GM23338 (cell line): ENCODE measurements at regions not wholly inside any gene's neighbourhood (a gene's known extent, or its start where the extent isn't known, plus 50 kb on each side); places are given as distances from the start of the nearest gene placed in this dataset.

Experiments used
- ATAC-seq: fragments of 200-7000 bp; cut with Tn5 transposase; 3 replicates; pipeline ENCODE4 v1.9.1; 2020
- DNase-seq: peaks from one replicate; pipeline ENCODE4 v3.0.0-alpha.2; 2015; ENCODE audit warnings: low spot score
- H2AFZ ChIP-seq: fragments of 200-600 bp; sonication (generic); 2 replicates; pipeline ENCODE4 v1.8.0; 2016; ENCODE audit warnings: antibody characterized with exemption, mild to moderate bottlenecking, moderate library complexity
- H3F3A ChIP-seq: fragments of 200-600 bp; sonication (generic); replicated peaks from 2 replicates; pipeline ENCODE4 v1.8.0; 2017; ENCODE audit warnings: antibody characterized with exemption, mixed run types, low read depth
- H3K27ac ChIP-seq: fragments of 200-600 bp; sonication (generic); 2 replicates; pipeline ENCODE4 v1.6.1; 2016; ENCODE audit warnings: low read depth
- H3K27me3 ChIP-seq: fragments of 200-600 bp; sonication (generic); 2 replicates; pipeline ENCODE4 v1.8.0; 2016; ENCODE audit warnings: mild to moderate bottlenecking, mixed run types, moderate library complexity; ENCODE audit not compliant: insufficient read depth
- H3K36me3 ChIP-seq: fragments of 200-600 bp; sonication (generic); 2 replicates; pipeline ENCODE4 v1.8.0; 2016; ENCODE audit warnings: mild to moderate bottlenecking; ENCODE audit not compliant: insufficient read depth
- H3K4me1 ChIP-seq: fragments of 200-600 bp; sonication (generic); 2 replicates; pipeline ENCODE4 v1.8.0; 2016; ENCODE audit warnings: mild to moderate bottlenecking, moderate library complexity; ENCODE audit not compliant: insufficient read depth
- H3K4me2 ChIP-seq: fragments of 200-600 bp; sonication (generic); 2 replicates; pipeline ENCODE4 v1.7.1; 2017; ENCODE audit warnings: mixed run types
- H3K4me3 ChIP-seq: fragments of 200-600 bp; sonication (generic); 2 replicates; pipeline ENCODE4 v1.6.1; 2016; ENCODE audit warnings: mixed run types
- H3K79me2 ChIP-seq: fragments of 200-600 bp; sonication (generic); replicated peaks from 2 replicates; pipeline ENCODE4 v1.8.0; 2017; ENCODE audit warnings: mild to moderate bottlenecking; ENCODE audit not compliant: insufficient read depth
- H3K9me2 ChIP-seq: fragments of 200-600 bp; sonication (generic); 2 replicates; pipeline ENCODE4 v1.8.0; 2017; ENCODE audit not compliant: insufficient read depth
- H4K20me1 ChIP-seq: fragments of 200-600 bp; sonication (generic); replicated peaks from 2 replicates; pipeline ENCODE4 v1.8.0; 2017; ENCODE audit warnings: mild to moderate bottlenecking; ENCODE audit not compliant: insufficient read depth
- H3K27ac Mint-ChIP-seq: 2 replicates; pipeline ENCODE4 v1.8.0; 2020; ENCODE audit warnings: inconsistent platforms, mild to moderate bottlenecking, moderate library complexity, mixed read lengths
- H3K27me3 Mint-ChIP-seq: 3 replicates; pipeline ENCODE4 v1.8.0; 2022; ENCODE audit warnings: low read depth, mild to moderate bottlenecking, moderate library complexity, mixed read lengths, inconsistent platforms; ENCODE audit not compliant: insufficient read depth, poor library complexity
- H3K36me3 Mint-ChIP-seq: 3 replicates; pipeline ENCODE4 v1.8.0; 2021; ENCODE audit warnings: low read depth, mild to moderate bottlenecking, inconsistent platforms, moderate library complexity, mixed read lengths
- H3K4me1 Mint-ChIP-seq: 3 replicates; pipeline ENCODE4 v1.8.0; 2020; ENCODE audit warnings: mild to moderate bottlenecking, inconsistent platforms, mixed read lengths
- H3K4me3 Mint-ChIP-seq: 3 replicates; pipeline ENCODE4 v1.8.0; 2021; ENCODE audit warnings: moderate library complexity, mild to moderate bottlenecking, inconsistent platforms, mixed read lengths
- H3K9me3 Mint-ChIP-seq: 3 replicates; pipeline ENCODE4 v1.8.0; 2020; ENCODE audit warnings: moderate library complexity, mild to moderate bottlenecking, inconsistent platforms, mixed read lengths
- CREB1 ChIP-seq: fragments of 250-450 bp; sonication (Bioruptor Pico); IDR thresholded peaks from 2 replicates; pipeline ENCODE4 v1.5.0; 2020; ENCODE audit warnings: low read depth, mild to moderate bottlenecking, moderate library complexity
- EZH2 ChIP-seq: fragments of 200-600 bp; sonication (generic); IDR thresholded peaks from one replicate; pipeline ENCODE4 v1.8.0; 2017; ENCODE audit warnings: antibody characterized with exemption, mild to moderate bottlenecking, low read depth; ENCODE audit not compliant: unreplicated experiment
- EZH2phosphoT487 ChIP-seq: fragments of 200-600 bp; sonication (generic); IDR thresholded peaks from one replicate; pipeline ENCODE4 v1.8.1; 2018; ENCODE audit warnings: antibody characterized with exemption; ENCODE audit not compliant: unreplicated experiment
- JUNB ChIP-seq: IDR thresholded peaks from one replicate; pipeline ENCODE4 v1.6.1; 2016; ENCODE audit warnings: antibody characterized with exemption; ENCODE audit not compliant: unreplicated experiment
- POLR2AphosphoS5 ChIP-seq: IDR thresholded peaks from 2 replicates; pipeline ENCODE4 v1.6.1; 2016; ENCODE audit warnings: antibody characterized with exemption, low read depth
- STAT1 ChIP-seq: IDR thresholded peaks from one replicate; pipeline ENCODE4 v1.6.1; 2016; ENCODE audit warnings: antibody characterized with exemption; ENCODE audit not compliant: unreplicated experiment

DNA sequence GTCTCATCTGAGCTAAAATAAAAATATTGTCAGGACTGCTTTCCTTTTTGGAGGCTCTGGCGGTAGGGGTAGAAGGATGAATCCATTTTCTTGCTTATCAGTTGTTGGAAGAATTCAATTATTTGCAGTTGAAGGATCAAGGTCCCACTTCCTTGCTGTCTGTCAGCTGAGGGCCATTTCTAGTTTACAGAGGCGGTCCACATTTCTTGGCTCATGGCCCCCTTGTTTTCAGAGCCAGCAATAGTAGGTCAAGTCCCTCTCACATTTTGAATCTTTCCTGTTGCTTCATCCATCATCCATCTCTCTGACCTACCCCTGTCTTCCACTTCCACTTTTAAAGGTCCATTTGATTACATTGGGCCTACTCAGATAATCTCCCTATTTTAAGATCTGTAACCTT, 1099.3 kb upstream of the DIAPH2 start:
- no peaks in the 10 kb centered on the region for H3K27me3 ChIP-seq
- H2AFZ ChIP-seq, result no peak overlapping the region
- ATAC-seq (no peak), DNase-seq (no peak)
- H3K9me2 ChIP-seq, result no peaks in the 10 kb centered on the region
- Mint-ChIP-seq H3K9me3 (no peaks in the 10 kb centered on the region), H3K36me3 (no peaks in the 10 kb centered on the region), H3K27me3 (no peaks in the 10 kb centered on the region), H3K27ac (no peak overlapping the region), H3K4me3 (no peak overlapping the region), H3K4me1 (peaks cover 4% of the 10 kb centered on the region; the same call in 2 of the 3 replicates)
- H3K36me3 ChIP-seq, result no peaks in the 10 kb centered on the region
- no peaks in the 10 kb centered on the region for H3K79me2 ChIP-seq
- no peak overlapping the region for H3K4me3 ChIP-seq
- no peak overlapping the region for H3K27ac ChIP-seq
- TF ChIP-seq EZH2, result no peak
- TF ChIP-seq JUNB, result no peak
- no peaks in the 10 kb centered on the region for H4K20me1 ChIP-seq
- H3F3A ChIP-seq, result no peaks in the 10 kb centered on the region
- no peaks in the 10 kb centered on the region for H3K4me1 ChIP-seq
- H3K4me2 ChIP-seq, result no peak overlapping the region

DNA sequence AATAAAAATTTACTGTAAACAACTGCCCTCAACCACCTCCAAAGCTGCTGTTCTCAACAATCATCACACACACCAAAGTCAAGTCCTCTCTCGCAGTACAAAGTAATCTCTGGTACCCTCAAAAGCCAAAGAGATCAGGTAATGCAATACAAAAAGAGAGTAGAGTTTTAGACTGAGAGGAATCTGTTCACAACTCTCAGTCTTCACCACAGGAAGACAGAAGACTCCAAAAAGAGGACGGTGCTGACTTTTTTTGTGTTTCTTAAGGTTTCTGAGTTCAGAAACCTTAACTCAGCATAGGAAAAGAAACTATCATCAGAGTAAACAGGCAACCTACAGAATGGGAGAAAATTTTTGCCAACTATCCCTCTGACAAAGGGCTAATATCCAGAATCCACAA, 1072.3 kb upstream of the DIAPH2 start:
- Mint-ChIP-seq H3K27ac (no peak overlapping the region), H3K4me3 (no peak overlapping the region), H3K4me1 (no peaks in the 10 kb centered on the region), H3K9me3 (peaks cover 2% of the 10 kb centered on the region; the same call in 1 of the 3 replicates), H3K36me3 (peaks cover 3% of the 10 kb centered on the region; the same call in 1 of the 3 replicates), H3K27me3 (peaks cover 3% of the 10 kb centered on the region)
- H3K4me2 ChIP-seq, result no peak overlapping the region
- ATAC-seq, result no peak
- no peaks in the 10 kb centered on the region for H3K79me2 ChIP-seq
- no peaks in the 10 kb centered on the region for H3F3A ChIP-seq
- no peak for DNase-seq
- H3K36me3 ChIP-seq, result no peaks in the 10 kb centered on the region
- H3K27ac ChIP-seq, result no peak overlapping the region
- no peak overlapping the region for H3K4me3 ChIP-seq
- H3K9me2 ChIP-seq, result no peaks in the 10 kb centered on the region
- H3K4me1 ChIP-seq, result no peaks in the 10 kb centered on the region
- H3K27me3 ChIP-seq, result no peaks in the 10 kb centered on the region
- H4K20me1 ChIP-seq, result no peaks in the 10 kb centered on the region
- no peak for TF ChIP-seq STAT1
- no peak for TF ChIP-seq EZH2phosphoT487
- no peak for TF ChIP-seq POLR2AphosphoS5
- H2AFZ ChIP-seq, result no peak overlapping the region

GRCh38 chrX:95622200-95622599, 1062.4 kb upstream of the DIAPH2 start:
- H4K20me1 ChIP-seq, result no peaks in the 10 kb centered on the region

DNA sequence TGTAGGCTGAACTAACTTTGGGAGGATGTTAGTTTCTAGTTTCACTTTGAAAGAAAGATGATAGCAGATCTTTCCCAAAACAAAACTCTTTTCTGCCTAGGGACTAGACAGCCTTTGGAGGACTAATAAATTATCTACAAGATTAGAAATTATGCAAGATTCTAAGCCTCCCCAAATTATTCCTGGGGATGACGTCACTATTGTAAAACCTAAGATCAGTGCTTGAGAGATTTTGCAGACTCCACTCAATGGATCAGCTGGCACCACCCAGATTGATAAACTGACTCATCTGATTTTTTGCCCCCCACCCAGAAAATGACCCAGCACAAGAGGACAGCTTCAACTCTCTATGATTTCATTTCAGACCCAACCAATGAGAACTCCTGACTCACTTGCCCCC, 1057.9 kb upstream of the DIAPH2 start:
- DNase-seq (no peak), ATAC-seq (no peak)
- Histone ChIP-seq H3K4me2 (no peak overlapping the region), H3K27ac (no peak overlapping the region), H2AFZ (no peak overlapping the region), H3K9me2 (no peaks in the 10 kb centered on the region), H3K4me3 (no peak overlapping the region), H3K79me2 (no peaks in the 10 kb centered on the region), H3K27me3 (no peaks in the 10 kb centered on the region), H3K36me3 (no peaks in the 10 kb centered on the region), H3K4me1 (no peaks in the 10 kb centered on the region), H4K20me1 (no peaks in the 10 kb centered on the region), H3F3A (no peaks in the 10 kb centered on the region)
- no peak for TF ChIP-seq CREB1 (CRISPR knock-in tag)
- Mint-ChIP-seq H3K9me3 (peaks cover 29% of the 10 kb centered on the region; the same call in 2 of the 3 replicates), H3K4me1 (no peaks in the 10 kb centered on the region), H3K36me3 (peaks cover 6% of the 10 kb centered on the region; the same call in 2 of the 3 replicates), H3K27me3 (no peaks in the 10 kb centered on the region), H3K27ac (no peak overlapping the region), H3K4me3 (no peak overlapping the region)

More at GRCh38 chrX:95622200-95622599, 1062.4 kb upstream of the DIAPH2 start:
- Histone ChIP-seq H3K79me2 (no peaks in the 10 kb centered on the region), H3K4me1 (no peaks in the 10 kb centered on the region), H3K9me2 (no peaks in the 10 kb centered on the region), H3K27me3 (no peaks in the 10 kb centered on the region), H3K36me3 (no peaks in the 10 kb centered on the region), H3F3A (no peaks in the 10 kb centered on the region), H3K4me3 (no peak overlapping the region), H3K4me2 (no peak overlapping the region), H2AFZ (no peak overlapping the region), H3K27ac (no peak overlapping the region)
- Mint-ChIP-seq H3K9me3 (peaks cover 8% of the 10 kb centered on the region; the same call in 2 of the 3 replicates), H3K36me3 (peaks cover 2% of the 10 kb centered on the region; the same call in 1 of the 3 replicates), H3K27ac (no peak overlapping the region), H3K4me3 (no peak overlapping the region), H3K27me3 (no peaks in the 10 kb centered on the region), H3K4me1 (no peaks in the 10 kb centered on the region)
- DNase-seq (no peak), ATAC-seq (no peak)
- no peak for TF ChIP-seq JUNB
